SK-N-SH treated with all-trans-retinoic acid at 6 μM for 48 hours (cell line): ENCODE measurements at regions not wholly inside any gene's neighbourhood (a gene's known extent, or its start where the extent isn't known, plus 50 kb on each side); places are given as distances from the start of the nearest gene placed in this dataset.
"Not testable (repeated sequence)": the region's sequence is repeated elsewhere in the genome, so short reads cannot be mapped to it uniquely, and the experiment has no call there.

Experiments
- ATAC-seq: fragments of 200-7000 bp; cut with Tn5 transposase; 3 replicates; pipeline ENCODE4 v1.9.1; 2020; ENCODE audit warnings: mild to moderate bottlenecking, moderate library complexity
- CREB5 ChIP-seq: fragments of 250-450 bp; sonication (Bioruptor Pico); IDR thresholded peaks from 2 replicates; pipeline ENCODE4 v1.5.1; 2020; ENCODE audit warnings: low read depth, mild to moderate bottlenecking, moderate library complexity
- CSDC2 ChIP-seq: fragments of 250-450 bp; sonication (Bioruptor Pico); IDR thresholded peaks from 2 replicates; pipeline ENCODE4 v1.5.0; 2020; ENCODE audit warnings: mild to moderate bottlenecking, moderate library complexity
- CSRNP3 ChIP-seq: fragments of 250-450 bp; sonication (Bioruptor Pico); IDR thresholded peaks from 2 replicates; pipeline ENCODE4 v1.5.1; 2021; ENCODE audit warnings: mild to moderate bottlenecking, moderate library complexity
- ESRRG ChIP-seq: fragments of 250-450 bp; sonication (Bioruptor Pico); IDR thresholded peaks from 2 replicates; pipeline ENCODE4 v1.6.1; 2021; ENCODE audit warnings: mild to moderate bottlenecking
- ISL1 ChIP-seq: fragments of 250-450 bp; sonication (Bioruptor Pico); IDR thresholded peaks from 2 replicates; pipeline ENCODE4 v2.1.2; 2022; ENCODE audit warnings: mild to moderate bottlenecking, moderate library complexity
- PATZ1 ChIP-seq: fragments of 250-450 bp; sonication (Bioruptor Pico); IDR thresholded peaks from 2 replicates; pipeline ENCODE4 v1.8.0; 2020; ENCODE audit warnings: mild to moderate bottlenecking, moderate library complexity, borderline replicate concordance
- POU6F1 ChIP-seq: fragments of 250-450 bp; sonication (Bioruptor Pico); IDR thresholded peaks from 2 replicates; pipeline ENCODE4 v1.8.0; 2021; ENCODE audit warnings: low read depth, mild to moderate bottlenecking, moderate library complexity, borderline replicate concordance
- PPARA ChIP-seq: fragments of 250-450 bp; sonication (Bioruptor Pico); IDR thresholded peaks from 2 replicates; pipeline ENCODE4 v1.5.0; 2020; ENCODE audit warnings: mild to moderate bottlenecking, borderline replicate concordance
- TCF4 ChIP-seq: fragments of 250-450 bp; sonication (Bioruptor Pico); IDR thresholded peaks from 2 replicates; pipeline ENCODE4 v1.8.0; 2021; ENCODE audit warnings: mild to moderate bottlenecking, moderate library complexity, borderline replicate concordance
- ZC3H10 ChIP-seq: fragments of 250-450 bp; sonication (Bioruptor Pico); IDR thresholded peaks from 2 replicates; pipeline ENCODE4 v1.5.1; 2021; ENCODE audit warnings: mild to moderate bottlenecking, moderate library complexity
- ZFP30 ChIP-seq: fragments of 450-650 bp; formaldehyde crosslinking; IDR thresholded peaks from 2 replicates; pipeline ENCODE4 v1.5.0; 2022; ENCODE audit warnings: mild to moderate bottlenecking, moderate library complexity
- ZNF565 ChIP-seq: fragments of 450-650 bp; formaldehyde crosslinking; conservative IDR thresholded peaks from 2 replicates; pipeline ENCODE4 v1.5.0; 2020; ENCODE audit warnings: low read depth, mild to moderate bottlenecking, moderate library complexity
- ZNF70 ChIP-seq: fragments of 450-650 bp; formaldehyde crosslinking; IDR thresholded peaks from 2 replicates; pipeline ENCODE4 v1.5.0; 2020; ENCODE audit warnings: mild to moderate bottlenecking, moderate library complexity
- ZNF8 ChIP-seq: fragments of 450-650 bp; formaldehyde crosslinking; IDR thresholded peaks from 2 replicates; pipeline ENCODE4 v1.5.0; 2020; ENCODE audit warnings: mild to moderate bottlenecking, moderate library complexity

GRCh38 chr3:72505539-72506405 is 342.5 kb downstream of the SHQ1 start (continued):
- no peak for TF ChIP-seq POU6F1 (CRISPR knock-in tag)
- TF ChIP-seq ZNF8 (CRISPR knock-in tag) = no peak
- no peak for TF ChIP-seq ISL1 (CRISPR knock-in tag)

DNA sequence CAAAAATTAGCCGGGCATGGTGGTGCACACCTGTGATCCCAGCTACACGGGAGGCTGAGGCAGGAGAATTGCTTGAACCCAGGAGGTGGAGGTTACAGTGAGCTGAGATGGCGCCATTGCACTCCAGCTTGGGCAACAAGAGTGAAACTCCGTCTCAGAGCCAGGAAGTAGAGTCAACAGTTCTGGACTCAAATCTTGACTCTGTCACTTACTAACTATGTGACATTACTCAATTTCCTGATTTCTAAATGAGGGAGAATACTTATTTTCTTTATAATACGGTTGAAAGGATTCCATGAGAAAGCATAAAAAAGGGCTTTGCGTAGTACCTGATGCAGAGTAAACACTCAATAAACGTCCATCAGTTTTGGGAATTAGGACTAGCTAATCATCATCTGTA is 350.7 kb downstream of the SHQ1 start:
- ATAC-seq = not testable (repeated sequence)

GRCh38 chr3:72496051-72496670 is 352.1 kb downstream of the SHQ1 start:
- TF ChIP-seq ZC3H10 (CRISPR knock-in tag) (no peak), POU6F1 (CRISPR knock-in tag) (no peak), CREB5 (CRISPR knock-in tag) (no peak), PATZ1 (CRISPR knock-in tag) (no peak), ESRRG (CRISPR knock-in tag) (no peak), PPARA (no peak)
- no peak for ATAC-seq

DNA sequence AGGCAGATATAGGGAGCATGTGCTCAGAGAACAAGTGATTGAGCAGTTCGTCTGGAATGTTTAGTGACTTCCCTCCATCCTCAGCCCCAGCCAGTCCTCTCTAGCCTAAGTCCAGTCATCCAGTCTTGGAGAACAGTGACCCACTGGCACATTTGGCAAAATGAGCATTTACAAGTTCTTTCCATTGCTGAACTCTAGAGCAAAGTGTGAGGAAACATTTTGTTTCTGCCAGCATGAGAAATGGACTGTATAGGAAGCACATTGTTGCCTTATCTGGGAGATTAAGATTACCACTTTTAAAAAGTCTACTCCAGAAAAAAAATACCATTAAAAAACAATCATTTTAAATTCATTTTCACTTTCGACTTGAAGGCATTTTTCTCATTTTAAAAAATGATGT is 353.6 kb downstream of the SHQ1 start:
- ATAC-seq = no peak
- TF ChIP-seq TCF4 (CRISPR knock-in tag) (no peak), ZNF8 (CRISPR knock-in tag) (no peak), POU6F1 (CRISPR knock-in tag) (no peak), ZFP30 (CRISPR knock-in tag) (no peak), ZNF70 (no peak), CSDC2 (no peak), CSRNP3 (CRISPR knock-in tag) (no peak), PPARA (no peak)

- no peak for ATAC-seq
- TF ChIP-seq ZNF565 = peak; percentile 51; the same call in 1 of the 2 replicates
- no peak for TF ChIP-seq ESRRG (CRISPR knock-in tag)
Observed at GRCh38 chr3:72494130-72494529, 354.1 kb downstream of the SHQ1 start.
